NB4 (cell line): ENCODE measurements at regions not wholly inside any gene's neighbourhood (a gene's known extent, or its start where the extent isn't known, plus 50 kb on each side); places are given as distances from the start of the nearest gene placed in this dataset.

Source experiments
- DNase-seq: peaks from one replicate; pipeline ENCODE4 v3.0.0; 2010; ENCODE audit warnings: low read depth
- H3K4me3 ChIP-seq: one replicate; pipeline ENCODE4 v1.5.1; 2011; ENCODE audit warnings: mild to moderate bottlenecking, low read depth, low read length, moderate library complexity
- CTCF ChIP-seq: IDR thresholded peaks from one replicate; pipeline ENCODE4 v1.5.1; 2012; ENCODE audit warnings: low read depth, low read length
- MYC ChIP-seq: IDR thresholded peaks from 2 replicates; pipeline ENCODE4 v1.6.1; 2011; ENCODE audit warnings: low read depth, low read length
- POLR2A ChIP-seq: IDR thresholded peaks from 2 replicates; pipeline ENCODE4 v1.6.1; 2011; ENCODE audit warnings: mild to moderate bottlenecking; ENCODE audit not compliant: insufficient read length; ENCODE audit errors: extremely low read depth
- TF ChIP-seq, protein P1 (sequence below): IDR thresholded peaks from 2 replicates; pipeline ENCODE4 v1.6.1; 2011; ENCODE audit warnings: low read depth, low read length

GRCh38 chr13:66195238-66195637 is 1034.9 kb downstream of the PCDH9 start:
- DNase-seq = no peak
- H3K4me3 ChIP-seq = no peak overlapping the region
- TF ChIP-seq, protein P1, sequence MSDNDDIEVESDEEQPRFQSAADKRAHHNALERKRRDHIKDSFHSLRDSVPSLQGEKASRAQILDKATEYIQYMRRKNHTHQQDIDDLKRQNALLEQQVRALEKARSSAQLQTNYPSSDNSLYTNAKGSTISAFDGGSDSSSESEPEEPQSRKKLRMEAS = no peak
- TF ChIP-seq MYC (no peak), POLR2A (no peak), CTCF (no peak)

GRCh38 chr13:66189986-66190385 is 1040.2 kb downstream of the PCDH9 start:
- no peak overlapping the region for H3K4me3 ChIP-seq
- TF ChIP-seq MYC (no peak), POLR2A (no peak), CTCF (no peak)
- TF ChIP-seq, protein P1 = no peak
- no peak for DNase-seq

- no peak for DNase-seq
- H3K4me3 ChIP-seq = no peak overlapping the region
- TF ChIP-seq MYC = no peak
- TF ChIP-seq CTCF = no peak
- TF ChIP-seq, protein P1 = no peak
- no peak for TF ChIP-seq POLR2A
Observed at GRCh38 chr13:66180836-66181235, 1049.3 kb downstream of the PCDH9 start.

DNA sequence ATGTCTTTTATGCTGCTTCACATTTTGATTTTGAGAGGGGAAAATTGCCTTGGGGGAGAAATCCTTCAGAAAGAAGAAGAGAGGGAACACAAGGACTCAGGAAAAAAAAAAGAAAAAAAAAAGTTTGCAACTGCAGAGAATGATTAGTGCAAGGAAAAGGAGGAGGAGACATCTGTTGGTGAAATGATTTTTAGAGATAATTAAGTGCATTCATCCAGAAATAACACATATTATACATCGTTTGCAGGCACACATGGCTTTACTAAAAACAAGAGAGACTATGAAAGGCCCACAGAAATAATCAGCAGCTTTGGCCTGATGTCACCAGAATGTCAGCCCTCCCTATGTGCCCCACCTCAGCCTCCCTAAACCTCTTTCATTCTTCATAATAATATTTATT is 1058.2 kb downstream of the PCDH9 start:
- no peak for TF ChIP-seq CTCF
- TF ChIP-seq POLR2A = no peak
- TF ChIP-seq MYC = no peak
- TF ChIP-seq, protein P1 = no peak
- no peak overlapping the region for H3K4me3 ChIP-seq
- DNase-seq = no peak

GRCh38 chr13:66162470-66162869 is 1067.7 kb downstream of the PCDH9 start:
- no peak for DNase-seq
- no peak overlapping the region for H3K4me3 ChIP-seq
- TF ChIP-seq POLR2A = no peak
- TF ChIP-seq, protein P1 = no peak
- TF ChIP-seq CTCF = no peak
- TF ChIP-seq MYC = no peak

- no peak overlapping the region for H3K4me3 ChIP-seq
- TF ChIP-seq MYC (no peak), POLR2A (no peak), CTCF (no peak)
- TF ChIP-seq, protein P1 = no peak
- no peak for DNase-seq
Observed at GRCh38 chr13:66159511-66159910, 1070.6 kb downstream of the PCDH9 start.
